ENCODE measurements at regions not wholly inside any gene's neighbourhood (a gene's known extent, or its start where the extent isn't known, plus 50 kb on each side); places are given as distances from the start of the nearest gene placed in this dataset.
"Not testable (repeated sequence)": the region's sequence is repeated elsewhere in the genome, so short reads cannot be mapped to it uniquely, and the experiment has no call there.

DNA sequence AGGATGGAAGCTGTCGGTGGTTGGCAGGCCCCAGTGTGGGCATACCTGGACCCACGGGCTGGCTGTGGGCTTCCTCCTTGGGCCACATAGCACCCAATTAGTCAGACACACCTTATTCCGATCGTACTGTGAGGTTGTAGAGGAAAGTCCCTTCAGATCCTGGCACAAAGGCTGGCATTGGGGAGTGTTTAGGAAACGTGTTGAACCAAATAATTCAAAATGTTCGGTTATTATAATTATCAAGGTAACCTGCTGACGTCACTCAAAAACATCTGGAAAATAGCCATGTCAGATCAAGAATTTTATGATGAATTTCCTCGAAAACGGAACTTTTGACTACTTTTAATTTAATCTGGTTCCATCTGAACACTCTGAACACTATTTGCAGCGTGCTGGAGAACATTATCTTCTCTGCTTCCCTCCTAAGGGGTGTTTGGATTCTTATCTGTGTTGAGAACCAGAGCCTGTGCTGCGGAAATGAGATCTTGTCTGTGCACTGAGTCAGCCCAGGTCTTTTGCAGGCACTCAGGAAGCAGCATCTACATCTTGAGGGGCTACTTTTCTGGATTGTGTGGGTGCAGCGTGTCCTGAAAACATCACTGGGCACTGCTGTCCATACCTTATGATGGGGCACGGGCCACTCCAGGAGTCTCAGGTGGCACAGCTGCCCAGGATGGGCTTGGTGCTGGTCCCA lies 100.3 kb downstream of the SLC25A47 start:
- ATAC-seq, result no peak
- Mint-ChIP-seq H3K4me3 (no peak overlapping the region), H3K9me3 (peaks cover 0 to 4% of the 10 kb centered on the region in 2 donors), H3K27me3 (no peaks in the 10 kb centered on the region), H3K27ac (no peak overlapping the region), H3K4me1 (peaks cover 14% of the 10 kb centered on the region)
- DNase-seq, result no peak

DNA sequence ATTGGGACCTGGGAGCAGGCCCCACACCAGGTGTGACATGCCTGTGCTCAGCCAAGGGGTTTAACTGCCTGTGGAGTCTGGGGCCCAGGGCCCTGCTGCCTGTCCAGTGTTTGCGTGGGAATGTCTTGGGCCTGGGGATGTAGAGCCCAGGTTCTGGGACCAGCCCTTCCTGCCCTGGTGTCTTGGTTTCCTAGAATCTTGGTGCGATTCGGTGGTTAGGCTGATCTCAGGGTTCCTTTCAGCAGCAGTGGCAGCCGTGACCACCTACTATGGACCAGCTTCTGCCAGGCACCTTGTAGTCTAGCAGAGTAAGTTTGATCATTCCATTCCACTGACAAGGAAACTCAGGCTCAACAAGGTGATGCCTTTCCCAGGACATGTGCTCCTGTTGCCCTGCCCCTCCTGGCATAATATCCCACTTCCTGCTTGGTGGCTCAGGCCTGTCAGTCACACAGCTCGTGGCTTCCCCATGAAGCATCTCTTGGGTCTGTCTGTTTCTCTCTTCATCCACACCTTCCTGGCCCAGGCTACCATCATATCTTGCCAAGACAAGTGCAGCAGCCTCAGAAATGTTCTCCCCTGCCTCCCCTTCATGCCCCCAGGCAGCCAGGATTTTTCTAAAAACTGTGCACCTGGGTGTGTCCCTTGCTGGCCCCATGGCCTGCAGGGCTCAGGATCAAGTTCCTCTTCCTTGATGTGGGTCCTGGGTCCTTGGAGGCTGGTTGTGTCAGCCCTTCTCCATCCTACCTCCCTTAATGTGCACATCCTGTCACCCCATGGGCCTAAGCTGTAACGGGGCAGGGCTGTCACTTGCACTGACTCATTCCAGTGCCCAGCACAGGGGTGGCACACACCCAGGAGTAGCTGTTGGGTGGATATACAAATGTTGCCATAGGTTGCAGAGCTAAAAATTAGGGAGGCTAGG lies 101.6 kb downstream of the SLC25A47 start:
- Mint-ChIP-seq H3K9me3 (no peaks in the 10 kb centered on the region), H3K27me3 (no peaks in the 10 kb centered on the region), H3K4me1 (peaks cover 14% of the 10 kb centered on the region), H3K4me3 (no peak overlapping the region), H3K27ac (peak overlapping the region; percentile 1 to 44)
- DNase-seq (no peak), ATAC-seq (peak; percentile 66)

DNA sequence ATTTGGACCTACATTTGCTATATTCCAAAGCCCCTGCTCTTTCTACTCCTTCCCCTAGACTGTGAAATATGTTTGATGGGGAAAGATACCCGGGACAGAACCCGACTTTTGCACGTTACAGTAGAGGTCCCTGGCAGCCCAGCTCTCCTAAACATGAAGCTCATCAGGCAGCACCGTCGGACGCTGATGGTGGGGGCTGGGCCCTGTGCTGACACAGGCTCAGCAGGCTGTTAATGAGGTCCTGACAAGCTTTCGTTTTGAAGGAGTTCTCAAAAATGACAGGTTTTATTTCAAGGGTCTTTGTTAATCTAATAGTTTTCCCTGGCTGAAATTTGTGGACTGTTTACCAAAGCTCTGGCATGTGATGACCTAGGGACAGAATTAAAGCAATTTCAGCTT lies 102.3 kb downstream of the SLC25A47 start:
- Mint-ChIP-seq H3K27me3 (no peaks in the 10 kb centered on the region), H3K9me3 (no peaks in the 10 kb centered on the region), H3K27ac (no peak overlapping the region), H3K4me1 (peaks cover 14% of the 10 kb centered on the region), H3K4me3 (no peak overlapping the region)
- no peak for DNase-seq
- ATAC-seq, result no peak

DNA sequence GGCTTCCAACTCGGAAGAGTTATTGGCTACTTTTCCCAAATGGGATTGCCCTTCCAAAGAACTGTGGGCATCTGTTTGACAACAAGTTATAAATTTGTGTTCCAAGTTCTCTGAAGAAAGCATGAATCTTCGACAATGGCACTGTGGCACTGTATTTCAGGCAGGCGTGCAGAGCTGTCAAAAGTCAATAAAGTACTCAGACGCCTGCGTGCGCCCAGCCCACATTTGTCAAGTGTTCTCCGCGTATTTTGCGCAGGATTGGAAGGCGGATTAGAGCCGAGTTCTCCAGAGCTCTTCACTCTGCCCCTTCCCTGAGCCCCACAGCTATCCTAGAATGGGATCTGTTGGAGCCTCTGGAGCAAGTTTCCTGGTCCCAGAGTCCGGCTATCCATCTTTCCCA lies 103.2 kb downstream of the SLC25A47 start:
- Mint-ChIP-seq H3K9me3 (no peaks in the 10 kb centered on the region), H3K27me3 (no peaks in the 10 kb centered on the region), H3K4me1 (peaks cover 8% of the 10 kb centered on the region), H3K4me3 (no peak overlapping the region), H3K27ac (no peak overlapping the region)
- ATAC-seq (no peak), DNase-seq (no peak)

DNA sequence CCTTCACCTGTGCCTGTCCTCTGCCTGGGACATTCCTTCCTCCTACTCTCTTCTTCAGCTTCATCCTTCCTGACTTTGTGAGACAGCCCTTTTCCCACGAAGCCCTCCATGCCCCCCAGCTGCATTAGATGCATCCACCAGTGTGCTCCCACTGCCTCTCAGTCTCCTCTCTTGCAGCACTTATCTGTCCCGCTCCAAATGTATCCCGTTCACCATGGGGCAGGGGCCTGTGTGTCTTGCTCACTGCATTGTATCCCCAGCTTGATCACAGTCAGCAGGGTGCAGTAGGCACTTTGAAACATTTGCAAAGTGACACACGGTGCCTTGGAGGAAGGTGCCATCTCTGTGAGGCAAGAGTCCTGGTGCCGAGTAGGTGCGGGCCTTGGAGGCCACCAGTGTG lies 104.0 kb downstream of the SLC25A47 start:
- peaks cover 8% of the 10 kb centered on the region for H3K4me1 Mint-ChIP-seq
- no peak overlapping the region for H3K27ac Mint-ChIP-seq
- DNase-seq (no peak), ATAC-seq (no peak)
- no peaks in the 10 kb centered on the region for H3K9me3 Mint-ChIP-seq
- H3K27me3 Mint-ChIP-seq, result no peaks in the 10 kb centered on the region
- H3K4me3 Mint-ChIP-seq, result no peak overlapping the region

DNA sequence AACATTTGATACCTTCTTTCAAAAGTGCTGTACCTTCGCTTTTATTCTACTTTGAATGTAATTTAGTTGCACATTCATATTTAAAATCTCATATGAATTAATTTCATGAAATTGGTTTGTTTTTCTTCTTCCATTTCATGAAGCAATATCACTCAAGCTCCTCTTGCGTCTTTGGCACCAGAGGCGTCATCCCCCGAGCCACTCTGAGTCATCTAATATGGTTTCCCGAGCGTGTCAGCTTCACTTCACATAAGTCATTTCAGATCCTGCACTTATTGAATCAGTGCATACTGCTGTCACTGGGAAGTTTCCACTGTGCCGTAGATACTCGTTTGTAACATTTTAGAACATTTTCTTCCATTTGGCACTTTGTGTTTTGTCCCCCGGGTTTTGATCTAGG lies 105.6 kb downstream of the SLC25A47 start:
- H3K4me1 Mint-ChIP-seq, result peaks cover 8% of the 10 kb centered on the region
- no peak overlapping the region for H3K4me3 Mint-ChIP-seq
- no peak for ATAC-seq
- no peak for DNase-seq
- no peaks in the 10 kb centered on the region for H3K27me3 Mint-ChIP-seq
- no peak overlapping the region for H3K27ac Mint-ChIP-seq
- no peaks in the 10 kb centered on the region for H3K9me3 Mint-ChIP-seq

DNA sequence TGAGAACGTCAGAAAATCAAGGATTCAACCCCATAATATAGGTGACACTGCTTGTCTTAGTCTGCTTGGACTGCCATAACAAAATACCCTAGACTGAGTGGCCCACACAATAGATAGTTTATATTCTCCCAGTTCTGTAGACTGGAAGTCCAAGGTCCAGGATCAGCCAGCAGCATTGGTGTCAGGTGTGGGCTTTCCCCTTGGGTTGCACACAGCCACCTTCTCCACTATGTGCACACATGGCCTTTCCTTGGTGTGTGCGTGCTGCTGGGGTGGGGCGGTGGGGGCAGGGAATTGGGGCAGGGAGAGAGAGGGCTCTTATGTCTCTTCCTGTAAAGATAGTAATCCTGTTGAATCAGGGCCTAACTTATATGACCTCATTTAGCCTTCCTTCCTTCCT lies 106.4 kb downstream of the SLC25A47 start:
- ATAC-seq (no peak), DNase-seq (no peak)
- H3K4me3 Mint-ChIP-seq, result no peak overlapping the region
- H3K27me3 Mint-ChIP-seq, result no peaks in the 10 kb centered on the region
- no peaks in the 10 kb centered on the region for H3K9me3 Mint-ChIP-seq
- H3K4me1 Mint-ChIP-seq, result peaks cover 14% of the 10 kb centered on the region
- no peak overlapping the region for H3K27ac Mint-ChIP-seq

DNA sequence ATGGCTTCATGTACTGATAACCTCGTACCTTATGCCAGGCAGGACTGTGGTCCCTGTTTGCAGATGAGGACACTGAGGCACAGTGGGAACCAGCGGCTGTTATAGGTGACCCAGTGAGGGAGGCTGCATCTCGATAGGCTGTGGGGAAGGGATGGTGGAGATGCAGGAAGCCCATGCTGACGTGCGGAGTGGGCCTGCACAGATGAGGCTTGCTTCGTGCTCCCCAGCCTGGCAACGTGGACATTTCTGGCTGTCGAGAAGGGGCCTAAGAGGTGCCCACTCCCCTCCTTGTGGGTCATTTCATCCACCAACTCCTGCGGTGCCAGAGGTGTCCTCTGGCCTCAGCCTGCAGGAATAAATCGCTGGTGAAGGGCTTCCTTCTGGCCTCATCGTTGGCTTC lies 107.4 kb downstream of the SLC25A47 start:
- Mint-ChIP-seq H3K4me3 (no peak overlapping the region), H3K27ac (no peak overlapping the region)

DNA sequence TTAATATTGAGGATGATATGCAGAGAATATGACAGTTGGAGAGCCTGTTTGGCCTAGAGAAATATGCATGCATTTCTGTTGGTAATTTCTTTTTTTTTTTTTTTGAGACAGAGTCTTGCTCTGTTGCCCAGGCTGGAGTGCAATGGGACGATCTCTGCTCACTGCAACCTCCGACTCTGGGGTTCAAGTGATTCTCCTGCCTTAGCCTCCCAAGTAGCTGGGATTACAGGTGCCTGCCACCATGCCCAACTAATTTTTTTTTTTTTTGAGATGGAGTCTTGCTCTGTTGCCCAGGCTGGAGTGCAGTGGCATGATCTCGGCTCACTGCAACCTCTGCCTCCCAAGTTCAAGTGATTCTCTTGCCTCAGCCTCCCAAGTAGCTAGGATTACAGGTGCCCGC lies 108.3 kb downstream of the SLC25A47 start:
- Mint-ChIP-seq H3K4me1 (peaks cover 13% of the 10 kb centered on the region), H3K27ac (peak overlapping the region in 1 of 2 donors; percentile 86)
- not testable (repeated sequence) for H3K27me3 Mint-ChIP-seq, ATAC-seq, H3K9me3 Mint-ChIP-seq, DNase-seq, H3K4me3 Mint-ChIP-seq

More for the DNA sequence above, 107.4 kb downstream of the SLC25A47 start:
- Mint-ChIP-seq H3K4me1 (peaks cover 13% of the 10 kb centered on the region), H3K9me3 (no peaks in the 10 kb centered on the region), H3K27me3 (no peaks in the 10 kb centered on the region)
- no peak for DNase-seq
- no peak for ATAC-seq

DNA sequence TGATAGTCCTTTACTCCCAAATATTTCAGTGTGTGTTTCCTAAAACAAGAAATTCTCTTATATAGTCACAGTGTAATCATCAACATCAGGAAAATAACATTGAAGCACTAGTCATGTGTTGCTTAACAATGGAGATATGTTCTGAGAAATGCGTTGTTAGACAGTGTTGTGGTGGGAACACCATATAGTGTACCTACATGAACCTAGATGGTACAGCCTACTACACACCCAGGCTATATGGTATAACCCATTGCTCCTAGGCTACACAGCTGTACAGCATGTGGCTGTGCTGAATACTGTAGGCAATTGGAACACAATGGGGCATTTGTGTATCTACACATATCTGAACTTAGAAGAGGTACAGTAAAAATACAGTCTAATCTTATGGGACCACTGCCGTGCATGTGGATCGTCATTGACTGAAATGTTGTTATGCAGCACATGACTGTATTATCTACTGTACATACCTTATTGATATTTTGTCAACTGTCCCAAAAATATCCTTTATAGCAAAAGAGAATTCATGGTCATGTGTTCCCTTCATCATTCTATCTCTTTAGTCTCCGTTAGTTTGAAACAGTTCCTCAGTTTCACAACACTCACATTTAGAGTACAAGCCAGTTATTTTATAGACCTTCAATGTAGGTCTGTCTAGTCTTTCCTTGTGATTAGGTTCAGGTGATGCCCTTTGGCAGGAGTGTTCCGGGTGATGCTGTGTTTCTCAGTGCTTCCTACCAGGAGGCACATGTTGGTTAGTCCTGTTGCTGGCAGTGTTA lies 109.7 kb downstream of the SLC25A47 start:
- Mint-ChIP-seq H3K9me3 (no peaks in the 10 kb centered on the region), H3K27ac (no peak overlapping the region), H3K4me1 (peaks cover 19% of the 10 kb centered on the region), H3K27me3 (no peaks in the 10 kb centered on the region), H3K4me3 (no peak overlapping the region)
- no peak for DNase-seq
- ATAC-seq, result no peak

DNA sequence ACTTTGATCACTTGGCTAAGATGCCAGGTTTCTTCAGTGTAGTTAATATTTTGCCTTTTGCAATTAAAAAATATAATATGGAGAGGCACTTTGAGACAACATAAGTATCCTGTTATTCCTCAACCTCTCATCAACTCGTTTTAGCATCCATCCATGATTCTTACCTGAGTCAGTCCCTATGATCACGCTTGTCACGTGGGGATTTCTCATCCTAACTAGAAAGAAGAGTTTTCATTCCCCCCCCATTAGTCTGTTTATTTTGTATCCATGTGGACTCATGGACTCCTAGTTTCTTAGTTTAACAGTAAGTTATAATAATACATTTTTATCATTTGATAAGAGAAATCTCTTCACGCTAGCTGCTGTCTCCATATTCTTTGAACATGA lies 110.3 kb downstream of the SLC25A47 start:
- Mint-ChIP-seq H3K4me3 (no peak overlapping the region), H3K27ac (no peak overlapping the region), H3K4me1 (peaks cover 19% of the 10 kb centered on the region), H3K27me3 (no peaks in the 10 kb centered on the region), H3K9me3 (no peaks in the 10 kb centered on the region)
- ATAC-seq, result no peak
- no peak for DNase-seq

DNA sequence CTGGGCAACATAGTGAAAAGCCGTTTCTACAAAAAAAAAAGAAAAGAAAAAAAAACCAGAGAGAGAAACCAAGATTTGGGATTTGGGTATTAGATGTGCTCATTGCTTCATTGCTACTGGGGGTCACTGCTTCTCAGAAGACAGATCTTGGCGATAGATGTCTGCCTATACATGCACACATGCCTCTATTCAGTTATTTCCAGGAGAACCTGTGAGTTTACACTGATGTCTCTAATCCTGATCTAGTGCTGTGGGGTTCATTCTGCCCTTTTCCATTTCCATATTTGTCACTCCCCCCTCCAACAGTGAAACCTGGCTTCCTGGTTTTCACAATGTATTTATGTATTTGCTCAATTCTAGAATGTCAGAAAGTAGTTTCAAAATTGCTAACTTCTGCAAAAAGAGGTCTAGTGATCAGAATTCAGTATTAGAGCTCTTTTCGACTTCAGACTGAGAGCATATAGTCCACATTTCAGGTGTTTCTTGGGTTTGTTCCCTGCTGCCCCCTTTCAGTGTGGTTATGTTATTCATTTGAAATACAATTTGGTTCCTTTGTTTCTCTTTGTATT lies 111.0 kb downstream of the SLC25A47 start:
- ATAC-seq (no peak), DNase-seq (no peak)
- Mint-ChIP-seq H3K4me1 (peaks cover 26% of the 10 kb centered on the region), H3K4me3 (no peak overlapping the region), H3K27ac (peak overlapping the region in 1 of 2 donors; percentile 24), H3K27me3 (no peaks in the 10 kb centered on the region), H3K9me3 (no peaks in the 10 kb centered on the region)

DNA sequence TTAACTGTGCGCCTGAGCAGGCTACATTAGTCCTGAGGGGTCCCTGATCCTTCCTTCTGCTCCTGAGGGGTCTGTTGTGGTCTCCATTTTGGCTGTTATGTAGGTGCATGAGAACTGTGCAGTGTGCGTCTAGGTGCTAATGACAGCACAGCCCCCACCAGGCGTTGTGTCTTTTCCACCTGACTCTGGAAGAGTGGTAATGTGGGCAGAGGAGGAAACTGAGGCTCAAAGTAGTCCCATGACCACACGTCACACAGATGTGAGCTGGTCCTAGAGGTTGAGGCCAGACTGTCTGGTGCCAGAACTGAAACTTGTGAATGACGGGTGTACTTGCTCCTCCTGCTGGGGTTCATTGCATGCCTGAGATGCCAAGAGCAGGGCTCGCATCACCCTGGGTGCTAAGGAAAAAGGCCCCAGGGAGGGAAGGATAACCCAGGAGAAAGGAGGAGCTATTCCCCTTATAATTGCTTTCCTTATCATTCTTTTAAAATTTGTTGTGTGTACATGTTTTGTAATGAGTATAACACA lies 111.8 kb downstream of the SLC25A47 start:
- DNase-seq, result no peak
- Mint-ChIP-seq H3K4me1 (peaks cover 35% of the 10 kb centered on the region), H3K27ac (no peak overlapping the region), H3K4me3 (no peak overlapping the region), H3K27me3 (no peaks in the 10 kb centered on the region), H3K9me3 (no peaks in the 10 kb centered on the region)
- ATAC-seq, result no peak

DNA sequence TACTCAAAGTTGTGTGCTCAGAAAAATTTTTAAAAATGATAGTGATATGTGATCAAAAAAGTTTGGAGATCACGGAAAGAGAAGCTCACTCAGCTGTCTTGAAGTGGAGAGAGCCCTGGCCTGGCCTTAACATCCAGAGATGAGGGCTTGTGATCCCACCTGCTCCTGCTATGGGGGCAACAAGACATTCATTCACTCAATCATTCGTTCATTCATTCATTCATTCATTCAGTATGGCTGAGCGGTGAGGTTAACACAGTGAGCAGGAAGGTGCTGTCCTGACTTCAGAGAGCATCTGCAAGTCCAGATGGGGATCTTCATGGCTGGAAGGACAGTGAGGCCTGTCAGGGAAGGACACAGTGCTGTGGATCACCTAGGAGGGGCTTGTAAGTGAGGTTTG lies 112.3 kb downstream of the SLC25A47 start:
- H3K27ac Mint-ChIP-seq, result no peak overlapping the region
- no peak overlapping the region for H3K4me3 Mint-ChIP-seq
- DNase-seq (no peak), ATAC-seq (no peak)
- H3K27me3 Mint-ChIP-seq, result no peaks in the 10 kb centered on the region
- H3K9me3 Mint-ChIP-seq, result no peaks in the 10 kb centered on the region
- H3K4me1 Mint-ChIP-seq, result peaks cover 40% of the 10 kb centered on the region

DNA sequence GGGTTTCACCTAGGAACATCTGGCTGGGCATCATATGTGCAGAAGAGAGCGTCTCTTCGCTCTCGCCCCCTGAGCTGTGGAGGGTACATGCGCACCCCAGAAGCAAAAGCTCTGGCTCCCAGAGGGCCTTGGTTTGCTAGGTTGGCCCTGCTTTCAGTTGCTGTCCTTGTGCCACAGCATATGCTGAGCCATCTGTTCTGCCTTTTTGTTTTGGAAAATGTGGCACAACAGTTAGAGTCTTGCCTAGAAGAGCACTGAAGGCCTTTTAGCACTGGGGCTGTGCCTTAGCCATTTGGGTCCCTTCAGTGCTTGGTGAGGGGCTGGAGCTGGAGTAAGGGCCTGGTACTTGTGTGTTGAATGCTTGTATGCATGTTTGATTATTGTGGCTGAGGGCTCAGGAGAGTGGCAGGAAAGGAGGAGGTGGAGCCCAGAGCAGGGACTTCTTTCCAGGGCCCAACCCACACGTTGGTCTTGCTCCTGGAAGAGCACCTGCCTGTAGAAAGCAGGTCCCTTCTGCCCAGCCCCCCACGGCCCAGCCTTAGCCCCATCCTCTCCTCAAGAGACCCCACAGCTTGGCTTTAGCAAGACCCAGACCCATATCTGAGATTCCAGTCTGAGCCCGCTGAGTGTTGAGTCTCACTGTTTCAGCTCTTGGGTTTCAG lies 113.7 kb downstream of the SLC25A47 start:
- ATAC-seq (no peak), DNase-seq (no peak)
- Mint-ChIP-seq H3K4me3 (no peak overlapping the region), H3K27me3 (no peaks in the 10 kb centered on the region), H3K4me1 (peaks cover 52% of the 10 kb centered on the region), H3K27ac (peak overlapping the region in 1 of 2 donors; percentile 10), H3K9me3 (no peaks in the 10 kb centered on the region)

Measured in stimulated activated naive CD8-positive, alpha-beta T cell treated with anti-CD3 and anti-CD28 coated beads, Interleukin-15, amount 100 ng/mL, for 72 hours (primary cell).